Transverse colon (tissue), 4 donors: ENCODE measurements at regions not wholly inside any gene's neighbourhood (a gene's known extent, or its start where the extent isn't known, plus 50 kb on each side); places are given as distances from the start of the nearest gene placed in this dataset.

ENCODE experiments used
- POLR2A ChIP-seq: fragments of 450-650 bp; IDR thresholded peaks from one replicate; pipeline ENCODE4 v1.6.1; 2016; ENCODE audit warnings: antibody characterized with exemption, mild to moderate bottlenecking, moderate library complexity
- POLR2AphosphoS5 ChIP-seq, 3 donors: sonication (generic); formaldehyde crosslinking; IDR thresholded peaks; one replicate each; pipeline ENCODE4 v1.6.1; 2016; ENCODE audit warnings: antibody characterized with exemption in 3 of 3
- TF ChIP-seq, protein P1 (sequence below), 5 experiments: fragments of 200-600 bp in 3 of 5; fragments of 450-650 bp in 2 of 5; sonication (generic) in 3 of 5; IDR thresholded peaks; 1 replicate in 2 of 5; 2 replicates in 3 of 5; pipeline ENCODE4 v1.5.1; 2016 to 2017; ENCODE audit warnings: antibody characterized with exemption in 5 of 5, inconsistent platforms in 3 of 5, mild to moderate bottlenecking in 2 of 5, moderate library complexity in 1 of 5

- TF ChIP-seq, protein P1, sequence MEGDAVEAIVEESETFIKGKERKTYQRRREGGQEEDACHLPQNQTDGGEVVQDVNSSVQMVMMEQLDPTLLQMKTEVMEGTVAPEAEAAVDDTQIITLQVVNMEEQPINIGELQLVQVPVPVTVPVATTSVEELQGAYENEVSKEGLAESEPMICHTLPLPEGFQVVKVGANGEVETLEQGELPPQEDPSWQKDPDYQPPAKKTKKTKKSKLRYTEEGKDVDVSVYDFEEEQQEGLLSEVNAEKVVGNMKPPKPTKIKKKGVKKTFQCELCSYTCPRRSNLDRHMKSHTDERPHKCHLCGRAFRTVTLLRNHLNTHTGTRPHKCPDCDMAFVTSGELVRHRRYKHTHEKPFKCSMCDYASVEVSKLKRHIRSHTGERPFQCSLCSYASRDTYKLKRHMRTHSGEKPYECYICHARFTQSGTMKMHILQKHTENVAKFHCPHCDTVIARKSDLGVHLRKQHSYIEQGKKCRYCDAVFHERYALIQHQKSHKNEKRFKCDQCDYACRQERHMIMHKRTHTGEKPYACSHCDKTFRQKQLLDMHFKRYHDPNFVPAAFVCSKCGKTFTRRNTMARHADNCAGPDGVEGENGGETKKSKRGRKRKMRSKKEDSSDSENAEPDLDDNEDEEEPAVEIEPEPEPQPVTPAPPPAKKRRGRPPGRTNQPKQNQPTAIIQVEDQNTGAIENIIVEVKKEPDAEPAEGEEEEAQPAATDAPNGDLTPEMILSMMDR (IDR thresholded peaks at IDR 0.05), result no peak
- TF ChIP-seq POLR2A (no peak), POLR2AphosphoS5 (IDR thresholded peaks at IDR 0.05) (no peak)
Observed at GRCh38 chr2:21428754-21429153, 305.0 kb downstream of the TDRD15 start.
